IMR-90 (cell line): ENCODE measurements at regions not wholly inside any gene's neighbourhood (a gene's known extent, or its start where the extent isn't known, plus 50 kb on each side); places are given as distances from the start of the nearest gene placed in this dataset.

Source experiments
- ATAC-seq: fragments of 200-7000 bp; cut with Tn5 transposase; 2 replicates; pipeline ENCODE4 v1.9.1; 2020; ENCODE audit warnings: low read depth, mild to moderate bottlenecking, moderate library complexity
- BruUV-seq: library from RNA; stranded (reverse); fragments of 400-500 nt; replicated peaks from 2 replicates; lab custom pipeline; 2021; lab: Mats Ljungman, UMichigan
- CTCF ChIA-PET: fragments of 300-600 bp; formaldehyde crosslinking; extraction: SDS; loops from one replicate; lab custom pipeline; 2021; ENCODE audit warnings: antibody characterized with exemption; lab: Yijun Ruan, JAX
- POLR2A ChIA-PET: fragments of 300-600 bp; sonication (Branson Sonifier 250); formaldehyde crosslinking; loops from one replicate; lab custom pipeline; 2022; ENCODE audit warnings: antibody characterized with exemption; ENCODE audit not compliant: unreplicated experiment; lab: Charles Lee
- DNase-seq: peaks from one replicate; pipeline ENCODE4 v3.0.0; 2013
- H2AFZ ChIP-seq: replicated peaks from 2 replicates; pipeline ENCODE3; 2013; ENCODE audit warnings: low read length, mild to moderate bottlenecking; ENCODE audit not compliant: poor library complexity
- H2AK5ac ChIP-seq: 2 replicates; pipeline ENCODE4 v1.6.1; 2013; ENCODE audit warnings: low read depth, low read length, inconsistent platforms
- H2AK9ac ChIP-seq: replicated peaks from 2 replicates; pipeline ENCODE3; 2013; ENCODE audit warnings: mild to moderate bottlenecking, low read depth, low read length, moderate library complexity; ENCODE audit not compliant: poor library complexity
- H2BK120ac ChIP-seq: 2 replicates; pipeline ENCODE4 v1.6.1; 2013; ENCODE audit warnings: low read depth, low read length, inconsistent platforms
- H2BK15ac ChIP-seq: 3 replicates; pipeline ENCODE4 v1.6.1; 2013; ENCODE audit warnings: low read depth, low read length, inconsistent platforms
- H2BK20ac ChIP-seq: 2 replicates; pipeline ENCODE4 v1.6.1; 2013; ENCODE audit warnings: low read depth, mild to moderate bottlenecking, inconsistent platforms, low read length, moderate library complexity
- H2BK5ac ChIP-seq: 2 replicates; pipeline ENCODE4 v1.6.1; 2013; ENCODE audit warnings: mild to moderate bottlenecking, low read depth, low read length, inconsistent platforms; ENCODE audit not compliant: poor library complexity, severe bottlenecking
- H3K14ac ChIP-seq: replicated peaks from 2 replicates; pipeline ENCODE4 v1.6.1; 2013; ENCODE audit warnings: low read depth, low read length, inconsistent platforms
- H3K18ac ChIP-seq: 2 replicates; pipeline ENCODE4 v1.6.1; 2013; ENCODE audit warnings: low read depth, low read length, control low read depth
- H3K23ac ChIP-seq: 2 replicates; pipeline ENCODE4 v1.6.1; 2013; ENCODE audit warnings: low read depth, low read length, inconsistent platforms
- H3K27ac ChIP-seq: 2 replicates; pipeline ENCODE4 v1.5.1; 2013; ENCODE audit warnings: mild to moderate bottlenecking, control low read depth, low read length; ENCODE audit not compliant: insufficient read depth
- H3K27me3 ChIP-seq: 2 replicates; pipeline ENCODE4 v1.6.1; 2013; ENCODE audit warnings: low read length; ENCODE audit not compliant: control insufficient read depth, insufficient read depth
- H3K36me3 ChIP-seq: 2 replicates; pipeline ENCODE4 v1.6.1; 2013; ENCODE audit warnings: low read length, mixed read lengths; ENCODE audit not compliant: control insufficient read depth, insufficient read depth
- H3K4ac ChIP-seq: 2 replicates; pipeline ENCODE4 v1.6.1; 2013; ENCODE audit warnings: low read depth, low read length, inconsistent platforms
- H3K4me1 ChIP-seq: 2 replicates; pipeline ENCODE4 v1.6.1; 2013; ENCODE audit warnings: low read length, mixed read lengths; ENCODE audit not compliant: control insufficient read depth, insufficient read depth
- H3K4me2 ChIP-seq: 2 replicates; pipeline ENCODE4 v1.6.1; 2013; ENCODE audit warnings: low read depth, mild to moderate bottlenecking, control low read depth, low read length, moderate library complexity
- H3K4me3 ChIP-seq: 2 replicates; pipeline ENCODE4 v1.5.1; 2013; ENCODE audit warnings: low read depth, mild to moderate bottlenecking, control low read depth, low read length, moderate library complexity; ENCODE audit not compliant: insufficient read depth
- H3K56ac ChIP-seq: 2 replicates; pipeline ENCODE4 v1.6.1; 2013; ENCODE audit warnings: low read length, inconsistent platforms; ENCODE audit not compliant: insufficient read depth; ENCODE audit errors: extremely low read depth
- H3K79me1 ChIP-seq, 2 experiments: 2 replicates each; pipeline ENCODE4 v1.6.1; 2013; ENCODE audit warnings: low read length in 2 of 2, inconsistent platforms in 1 of 2, low read depth in 1 of 2
- H3K9ac ChIP-seq: 2 replicates; pipeline ENCODE4 v1.6.1; 2013; ENCODE audit warnings: low read depth, low read length, control low read depth
- H3K9me1 ChIP-seq: 2 replicates; pipeline ENCODE4 v1.6.1; 2013; ENCODE audit warnings: low read length, inconsistent platforms; ENCODE audit not compliant: insufficient read depth
- H3K9me3 ChIP-seq: 2 replicates; pipeline ENCODE4 v1.6.1; 2013; ENCODE audit warnings: low read length; ENCODE audit not compliant: control insufficient read depth, insufficient read depth
- H4K20me1 ChIP-seq: 2 replicates; pipeline ENCODE4 v1.6.1; 2013; ENCODE audit warnings: low read length, inconsistent platforms; ENCODE audit not compliant: insufficient read depth
- H4K5ac ChIP-seq: 2 replicates; pipeline ENCODE4 v1.6.1; 2013; ENCODE audit warnings: mild to moderate bottlenecking, low read depth, low read length, control low read depth
- H4K8ac ChIP-seq, 2 experiments: 2 replicates each; pipeline ENCODE4 v1.6.1; 2013; ENCODE audit warnings: low read depth in 2 of 2, low read length in 2 of 2, control low read depth in 1 of 2, inconsistent platforms in 1 of 2
- H4K91ac ChIP-seq: 2 replicates; pipeline ENCODE4 v1.6.1; 2013; ENCODE audit warnings: low read depth, low read length, inconsistent platforms; ENCODE audit not compliant: insufficient read depth
- CEBPB ChIP-seq: IDR thresholded peaks from 2 replicates; pipeline ENCODE4 v1.6.1; 2012; ENCODE audit warnings: low read depth, low read length, improper control_type of control experiment
- CHD1 ChIP-seq: IDR thresholded peaks from 2 replicates; pipeline ENCODE4 v1.6.1; 2012; ENCODE audit warnings: low read depth, low read length, improper control_type of control experiment
- MAZ ChIP-seq: IDR thresholded peaks from 2 replicates; pipeline ENCODE4 v1.6.1; 2012; ENCODE audit warnings: low read depth, mild to moderate bottlenecking, low read length, improper control_type of control experiment, moderate library complexity, borderline replicate concordance
- MXI1 ChIP-seq: IDR thresholded peaks from 2 replicates; pipeline ENCODE4 v1.6.1; 2012; ENCODE audit warnings: low read depth, mild to moderate bottlenecking, low read length, moderate library complexity, borderline replicate concordance
- POLR2A ChIP-seq: IDR thresholded peaks from 2 replicates; pipeline ENCODE4 v1.6.1; 2012; ENCODE audit warnings: mild to moderate bottlenecking, low read depth, low read length
- RAD21 ChIP-seq: IDR thresholded peaks from 2 replicates; pipeline ENCODE4 v1.6.1; 2012; ENCODE audit warnings: low read length, improper control_type of control experiment
- RFX5 ChIP-seq: IDR thresholded peaks from 2 replicates; pipeline ENCODE4 v1.8.0; 2012; ENCODE audit warnings: low read depth, mild to moderate bottlenecking, low read length, moderate library complexity
- WGBS, 2 experiments: methylation state at CpG; one replicate each; pipeline versions ENCODE4 v1.1.5 to v1.1.7; 2013; ENCODE audit warnings: missing lambda C conversion rate in 2 of 2; ENCODE audit not compliant: insufficient read length in 1 of 2; ENCODE audit errors: extremely low coverage in 2 of 2; 5-methylcytosine and 5-hydroxymethylcytosine counted together
- dilution Hi-C: fragments of 300-500 bp; cut with HindIII; formaldehyde crosslinking; loops from one replicate; pipeline ENCODE4 v1.14.3; 2018; ENCODE audit warnings: low sequenced_read_pairs; ENCODE audit not compliant: unreplicated experiment
- in situ Hi-C: fragments of 300-500 bp; cut with MboI; formaldehyde crosslinking; loops from 3 replicates; pipeline ENCODE4 v1.14.3; 2019; ENCODE audit warnings: low sequenced_read_pairs, inconsistent platforms, mixed read lengths
- intact Hi-C: fragments of 100-400 bp; cut with micrococcal nuclease; formaldehyde crosslinking; loops from 2 replicates; pipeline ENCODE4 v1.10.0; 2022
- TF ChIP-seq, protein P1 (sequence below): fragments of 150-350 bp; IDR thresholded peaks from 2 replicates; pipeline ENCODE4 v1.6.1; 2016; ENCODE audit warnings: low read depth, mild to moderate bottlenecking, low read length, moderate library complexity, borderline replicate concordance

GRCh38 chr2:199108056-199108455, 349.7 kb downstream of the SATB2 start:
- no peak overlapping the region for H3K27ac ChIP-seq

More at GRCh38 chr2:199108056-199108455, 349.7 kb downstream of the SATB2 start:
- Histone ChIP-seq H3K4me2 (no peak overlapping the region), H2BK120ac (no peak overlapping the region), H2BK5ac (no peak overlapping the region), H3K14ac (no peak overlapping the region), H4K5ac (no peak overlapping the region), H3K27me3 (no peaks in the 10 kb centered on the region), H3K56ac (no peak overlapping the region), H2BK15ac (no peak overlapping the region), H3K36me3 (no peaks in the 10 kb centered on the region), H3K23ac (no peak overlapping the region), H3K9me3 (no peaks in the 10 kb centered on the region), H4K20me1 (no peaks in the 10 kb centered on the region), H3K79me1 (no peaks in the 10 kb centered on the region), H3K4me3 (no peak overlapping the region), H2AFZ (no peak overlapping the region), H2AK5ac (no peak overlapping the region), H4K8ac (no peak overlapping the region), H4K91ac (no peak overlapping the region), H3K4me1 (no peaks in the 10 kb centered on the region), H3K4ac (no peak overlapping the region), H2AK9ac (no peak overlapping the region), H2BK20ac (no peak overlapping the region), H3K9ac (no peak overlapping the region), H3K9me1 (no peaks in the 10 kb centered on the region), H3K18ac (no peak overlapping the region)
- no CpG with 5 or more reads among the region's 1 CpG for WGBS, 2 experiments
- in situ Hi-C loops = no loop called here
- no TSS peak for BruUV-seq
- CTCF ChIA-PET = interaction anchor here (1.3 kb wide), 1 partner anchor 16 kb away, joined by 6 read pairs; no protein-coding TSS in a partner anchor
- ATAC-seq (no peak), DNase-seq (no peak)
- no peak for TF ChIP-seq RFX5
- TF ChIP-seq RAD21 = no peak
- TF ChIP-seq MXI1 = no peak
- no peak for TF ChIP-seq POLR2A
- no peak for TF ChIP-seq CHD1
- no peak for TF ChIP-seq MAZ
- TF ChIP-seq, protein P1, sequence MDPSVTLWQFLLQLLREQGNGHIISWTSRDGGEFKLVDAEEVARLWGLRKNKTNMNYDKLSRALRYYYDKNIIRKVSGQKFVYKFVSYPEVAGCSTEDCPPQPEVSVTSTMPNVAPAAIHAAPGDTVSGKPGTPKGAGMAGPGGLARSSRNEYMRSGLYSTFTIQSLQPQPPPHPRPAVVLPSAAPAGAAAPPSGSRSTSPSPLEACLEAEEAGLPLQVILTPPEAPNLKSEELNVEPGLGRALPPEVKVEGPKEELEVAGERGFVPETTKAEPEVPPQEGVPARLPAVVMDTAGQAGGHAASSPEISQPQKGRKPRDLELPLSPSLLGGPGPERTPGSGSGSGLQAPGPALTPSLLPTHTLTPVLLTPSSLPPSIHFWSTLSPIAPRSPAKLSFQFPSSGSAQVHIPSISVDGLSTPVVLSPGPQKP = no peak
- TF ChIP-seq CEBPB = no peak
- dilution Hi-C loops = no loop called here
- intact Hi-C loops = no loop called here
- POLR2A ChIA-PET = no interaction called here
